ENCODE measurements at regions not wholly inside any gene's neighbourhood (a gene's known extent, or its start where the extent isn't known, plus 50 kb on each side); places are given as distances from the start of the nearest gene placed in this dataset.

GRCh38 chr13:106916329-106916976, 348.5 kb upstream of the ARGLU1 start:
- DNase-seq: no peak

DNA sequence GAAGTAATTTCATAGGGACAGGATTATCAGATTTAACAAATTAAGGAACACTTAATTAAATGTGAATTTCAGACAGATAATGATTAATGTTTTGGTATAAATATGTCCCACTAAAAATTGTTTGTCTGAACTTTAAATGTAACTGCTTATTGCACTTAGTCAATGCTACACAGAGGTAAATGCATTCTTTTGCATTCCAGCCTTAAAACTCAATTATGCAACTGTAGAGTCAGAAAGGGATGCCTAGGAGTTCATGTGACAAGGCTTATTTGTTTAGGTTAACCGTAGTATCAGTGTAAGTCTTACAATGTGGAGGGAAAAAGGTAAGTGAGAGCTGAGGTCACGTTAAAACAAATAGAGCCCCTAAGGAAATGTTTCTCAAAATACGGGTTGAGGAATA, 347.2 kb upstream of the ARGLU1 start:
- no peak for DNase-seq

DNA sequence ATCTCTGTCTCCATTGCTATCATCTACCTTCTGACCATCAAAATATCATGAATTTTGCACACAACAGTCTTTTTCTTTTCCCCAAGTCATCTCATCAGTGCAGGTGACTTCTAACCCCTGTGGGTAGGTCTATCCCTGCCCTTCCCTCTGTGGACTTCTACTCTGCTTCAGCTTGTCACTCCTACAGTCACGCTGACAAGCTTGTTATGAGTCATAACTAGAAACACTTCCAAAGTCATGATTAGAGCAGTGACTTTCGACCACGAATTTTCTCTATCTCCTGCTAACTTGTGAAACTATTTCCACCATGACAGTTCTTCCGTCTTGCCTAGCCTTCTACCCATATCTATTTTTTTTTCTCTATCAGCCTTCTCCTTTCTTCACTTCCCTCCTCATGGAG, 343.7 kb upstream of the ARGLU1 start:
- DNase-seq: no peak

DNA sequence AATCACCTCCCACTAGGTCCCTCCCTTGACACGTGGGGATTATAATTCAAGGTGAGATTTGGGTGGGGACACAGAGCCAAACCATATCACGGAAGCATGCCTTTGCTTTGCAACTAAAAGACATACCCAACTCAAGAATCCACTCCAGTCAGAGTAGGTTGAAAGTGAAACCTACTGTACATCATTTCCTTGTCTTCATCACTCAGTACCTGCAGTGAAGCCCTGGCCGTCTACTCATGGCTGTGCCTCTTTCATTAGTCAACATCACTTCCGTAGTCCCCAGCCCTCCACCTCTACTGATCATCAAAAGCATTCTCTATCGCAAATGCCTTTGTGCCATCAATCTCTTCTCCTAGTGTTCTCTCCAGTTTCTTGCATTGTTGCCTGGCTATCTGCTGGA, 343.1 kb upstream of the ARGLU1 start:
- no peak for DNase-seq

DNA sequence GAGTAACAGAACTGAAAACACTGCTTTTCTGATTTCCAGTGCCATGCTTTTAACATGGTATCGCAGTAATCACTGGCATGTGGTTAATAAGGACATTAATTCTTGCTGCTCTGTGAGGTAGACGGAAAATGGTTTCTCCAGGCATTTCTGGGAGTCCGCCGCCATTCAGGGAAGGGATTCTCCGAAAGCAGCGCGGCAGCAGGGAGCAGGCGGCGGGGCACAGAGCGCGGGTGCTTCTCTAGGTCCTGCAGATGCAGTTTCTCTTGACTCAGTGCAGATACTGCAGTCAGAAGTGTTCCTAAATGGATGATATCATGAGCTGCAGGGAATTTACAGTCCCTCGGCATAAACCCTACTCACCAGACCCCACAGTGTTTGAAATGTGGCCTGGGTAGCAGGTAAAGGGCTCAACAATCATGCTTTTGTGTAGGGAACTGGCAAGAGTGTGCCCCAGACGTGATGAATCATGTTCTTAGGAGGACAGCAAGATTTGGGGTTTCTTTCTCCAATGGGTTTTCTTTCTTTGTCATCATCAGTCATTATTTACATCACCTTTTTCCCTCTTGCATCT, 338.6 kb upstream of the ARGLU1 start:
- DNase-seq: no peak

- DNase-seq: no peak
These were observed 337.6 kb upstream of the ARGLU1 start for GRCh38 chr13:106905380-106906162.

DNA sequence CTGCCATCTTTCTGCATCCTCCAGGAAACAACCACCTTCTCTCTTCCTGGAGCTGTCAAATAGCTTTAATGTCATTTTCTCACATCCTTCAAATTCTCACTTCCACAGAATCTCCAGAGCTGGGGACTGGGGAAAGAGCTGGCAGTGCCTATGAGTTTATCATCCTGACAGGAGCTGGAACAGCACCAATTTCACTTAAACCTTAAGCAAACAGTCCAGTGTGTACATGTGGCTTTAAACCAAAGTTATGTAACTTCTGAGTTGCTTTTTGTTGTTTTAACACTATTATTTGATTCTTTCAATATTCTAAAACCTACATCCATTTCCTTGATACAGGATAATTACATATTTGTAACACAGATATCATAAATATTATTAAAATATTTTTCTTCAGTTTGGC, 331.5 kb upstream of the ARGLU1 start:
- no peak for DNase-seq

GRCh38 chr13:106898231-106898630, 330.3 kb upstream of the ARGLU1 start:
- DNase-seq: no peak

DNA sequence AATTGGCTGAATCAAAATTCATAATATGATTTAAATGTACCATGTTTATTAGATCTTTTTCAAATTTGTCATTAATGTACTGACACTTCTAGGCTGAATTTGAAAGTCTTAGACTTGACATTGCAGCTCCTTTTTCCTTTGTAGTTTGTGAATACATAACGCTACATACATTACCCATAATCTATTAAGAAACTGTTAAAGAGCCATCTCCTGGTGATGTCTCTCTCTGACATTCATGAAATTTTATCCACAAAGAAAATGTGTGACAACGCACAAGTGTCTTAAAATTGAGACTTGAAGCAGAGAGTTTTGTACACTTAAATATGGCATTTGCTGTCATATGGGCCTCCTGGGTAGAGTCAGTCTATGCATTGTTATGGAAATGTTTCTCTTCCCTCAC, 320.2 kb upstream of the ARGLU1 start:
- no peak for DNase-seq

DNA sequence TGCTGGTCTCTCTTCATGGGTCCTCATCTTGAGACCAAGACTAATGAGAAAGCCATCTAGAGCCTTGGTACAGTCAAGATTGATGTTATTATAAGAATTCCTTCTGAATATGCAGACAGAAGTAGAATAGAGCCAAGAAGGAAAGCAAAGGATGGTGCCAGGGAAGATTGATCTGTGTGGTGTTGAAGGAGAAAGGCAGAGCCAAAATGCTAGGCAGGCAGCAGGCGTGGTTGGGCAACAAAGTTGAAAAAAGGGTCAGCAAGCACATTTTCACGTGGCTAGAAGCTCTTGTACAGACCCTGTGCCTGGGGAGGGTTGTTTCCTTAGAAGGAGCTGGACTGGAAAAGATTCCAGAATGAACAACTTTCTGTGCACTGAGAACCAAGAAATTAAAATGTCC, 319.7 kb upstream of the ARGLU1 start:
- DNase-seq: no peak

GRCh38 chr13:106883976-106884375, 316.0 kb upstream of the ARGLU1 start:
- DNase-seq: no peak

DNA sequence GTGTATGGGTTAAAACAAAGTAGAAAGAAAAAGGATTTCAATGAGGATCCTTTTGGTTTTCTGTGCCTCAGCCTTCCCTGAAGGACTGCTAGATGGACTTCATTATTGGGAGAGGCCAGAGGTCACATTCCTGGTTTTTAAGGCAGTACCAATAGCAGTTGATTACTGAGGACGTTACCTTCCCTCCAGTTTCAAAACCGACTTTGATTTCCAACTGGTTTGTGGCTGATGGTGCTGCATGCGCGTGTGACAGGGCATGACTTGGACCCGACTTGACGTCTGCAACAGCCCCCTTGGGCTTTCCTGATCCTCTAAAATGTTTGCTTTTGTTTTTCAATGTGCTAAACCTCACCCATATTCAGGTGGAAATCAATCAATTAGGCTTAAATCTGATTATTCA, 314.3 kb upstream of the ARGLU1 start:
- DNase-seq: no peak

- no peak for DNase-seq
These were observed 311.9 kb upstream of the ARGLU1 start for GRCh38 chr13:106879806-106880205.

GRCh38 chr13:106874323-106874722, 306.4 kb upstream of the ARGLU1 start:
- DNase-seq: no peak

GRCh38 chr13:106873810-106874209, 305.9 kb upstream of the ARGLU1 start:
- no peak for DNase-seq

DNA sequence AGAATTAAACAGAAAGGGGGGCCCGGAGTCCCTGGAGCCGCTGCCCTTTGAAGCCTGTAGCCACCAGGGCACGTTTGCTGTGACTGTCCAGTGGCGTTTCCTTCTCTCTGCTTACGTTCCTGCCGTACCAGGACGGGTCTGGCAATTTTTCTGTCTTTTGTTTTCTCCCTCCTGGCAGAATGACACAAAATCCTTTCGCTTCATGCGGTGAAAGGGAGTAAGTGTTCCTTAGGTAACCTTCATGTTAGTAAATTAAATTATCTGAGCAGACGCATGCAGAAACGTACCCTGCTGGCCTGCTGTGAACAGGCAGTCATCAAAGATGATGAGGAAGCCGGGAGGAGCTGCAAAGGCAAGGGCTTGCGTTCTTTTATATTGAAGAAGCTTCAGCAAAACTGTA, 299.3 kb upstream of the ARGLU1 start:
- no peak for DNase-seq

GRCh38 chr13:106865716-106866440, 297.9 kb upstream of the ARGLU1 start:
- no peak for DNase-seq

- DNase-seq: no peak
These were observed 291.6 kb upstream of the ARGLU1 start for GRCh38 chr13:106859533-106859904.

- no peak for DNase-seq
These were observed 291.1 kb upstream of the ARGLU1 start for GRCh38 chr13:106858903-106859532.

DNA sequence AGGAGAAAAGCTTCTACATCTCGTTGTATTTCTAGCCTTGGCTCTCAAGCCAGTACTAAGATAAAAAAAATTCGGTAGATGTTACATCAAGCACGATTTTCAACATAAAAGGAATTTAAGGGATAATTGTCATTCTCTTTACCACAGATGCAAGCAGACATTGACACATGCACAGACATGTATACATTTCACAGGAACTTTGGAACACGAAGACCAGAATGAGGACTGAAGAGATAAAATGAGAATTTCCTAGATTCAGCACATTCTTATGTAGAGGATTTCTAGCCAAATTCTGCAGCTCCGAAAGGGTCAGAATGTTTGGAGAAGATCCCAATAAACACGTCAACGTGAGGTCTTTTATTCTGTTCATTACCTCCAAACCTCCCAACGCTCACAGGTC, 284.5 kb upstream of the ARGLU1 start:
- no peak for DNase-seq

- DNase-seq: no peak
These were observed 283.2 kb upstream of the ARGLU1 start for GRCh38 chr13:106850973-106851650.

DNA sequence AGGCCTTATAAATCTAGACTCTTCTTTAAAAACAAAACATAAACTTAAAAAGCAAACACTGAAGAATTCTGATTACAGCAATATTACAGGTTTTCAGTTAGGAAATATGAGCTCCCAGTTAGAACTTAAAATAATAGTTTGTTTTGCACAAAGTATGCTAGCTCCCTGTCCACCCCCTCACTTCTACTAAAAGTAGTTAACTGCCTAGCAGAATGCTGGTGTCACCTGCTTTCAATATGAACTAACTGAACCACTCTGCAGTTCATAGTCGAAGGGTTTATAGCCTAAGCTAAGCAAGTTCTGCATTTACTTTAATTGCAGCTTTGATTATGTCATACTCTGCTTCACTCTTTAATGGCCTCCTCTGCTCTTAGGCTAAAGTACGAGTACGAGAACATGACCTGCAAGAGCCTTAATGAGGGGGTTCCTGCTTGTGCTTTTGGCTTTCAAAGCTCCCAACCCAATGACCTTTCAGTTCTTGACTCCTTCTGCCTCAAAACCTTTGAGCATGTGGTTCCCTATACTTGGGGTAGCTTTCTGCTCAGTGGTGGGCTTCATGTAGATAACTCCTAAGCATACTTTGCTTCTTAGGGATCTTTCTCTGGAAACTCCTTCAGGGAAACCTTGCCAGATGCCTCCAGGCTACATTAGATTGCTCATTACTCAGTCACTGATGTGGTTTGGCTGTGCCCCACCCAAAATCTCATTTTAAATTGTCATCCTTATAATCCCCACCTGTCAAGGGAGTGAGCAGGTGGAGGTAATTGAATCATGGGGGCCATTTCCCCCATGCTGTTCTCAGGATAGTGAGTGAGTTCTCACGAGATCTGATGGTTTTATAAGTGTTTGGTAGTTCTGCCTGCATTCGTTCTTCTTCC, 278.9 kb upstream of the ARGLU1 start:
- no peak for DNase-seq
